Esophagus squamous epithelium (tissue), 4 donors: ENCODE measurements at regions not wholly inside any gene's neighbourhood (a gene's known extent, or its start where the extent isn't known, plus 50 kb on each side); places are given as distances from the start of the nearest gene placed in this dataset.

Experiments
- POLR2A ChIP-seq, 4 donors: fragments of 450-650 bp; IDR thresholded peaks; one replicate each; pipeline ENCODE4 v1.6.1; 2017; ENCODE audit warnings: antibody characterized with exemption in 4 of 4, mild to moderate bottlenecking in 4 of 4, moderate library complexity in 3 of 4
- TF ChIP-seq, protein P1 (sequence below), 6 experiments: fragments of 450-650 bp in 4 of 6; fragments of 200-600 bp in 2 of 6; sonication (generic) in 2 of 6; IDR thresholded peaks; one replicate each; pipeline ENCODE4 v1.5.1; 2016 to 2019; ENCODE audit warnings: antibody characterized with exemption in 6 of 6, mild to moderate bottlenecking in 4 of 6, moderate library complexity in 4 of 6

DNA sequence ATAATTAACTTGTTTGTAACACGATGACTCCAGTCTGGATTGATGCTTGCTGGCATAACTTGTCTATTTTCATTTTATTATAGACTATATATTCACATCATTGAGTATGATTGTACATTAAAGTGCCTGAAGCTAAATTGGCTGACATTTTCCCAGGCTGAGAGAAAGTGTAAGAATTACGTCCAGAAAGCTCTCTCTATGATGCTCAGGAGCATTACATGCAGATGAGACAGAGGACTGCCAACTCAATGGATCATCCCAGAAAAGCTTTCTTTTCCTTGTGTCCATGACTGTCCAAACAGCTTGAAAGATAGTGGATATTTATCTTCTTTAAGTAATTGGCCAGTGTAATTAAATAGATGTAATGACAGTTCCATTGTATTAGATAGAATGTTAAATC is 1372.2 kb upstream of the TMEFF2 start:
- TF ChIP-seq POLR2A (IDR thresholded peaks at IDR 0.05) = no peak
- TF ChIP-seq, protein P1, sequence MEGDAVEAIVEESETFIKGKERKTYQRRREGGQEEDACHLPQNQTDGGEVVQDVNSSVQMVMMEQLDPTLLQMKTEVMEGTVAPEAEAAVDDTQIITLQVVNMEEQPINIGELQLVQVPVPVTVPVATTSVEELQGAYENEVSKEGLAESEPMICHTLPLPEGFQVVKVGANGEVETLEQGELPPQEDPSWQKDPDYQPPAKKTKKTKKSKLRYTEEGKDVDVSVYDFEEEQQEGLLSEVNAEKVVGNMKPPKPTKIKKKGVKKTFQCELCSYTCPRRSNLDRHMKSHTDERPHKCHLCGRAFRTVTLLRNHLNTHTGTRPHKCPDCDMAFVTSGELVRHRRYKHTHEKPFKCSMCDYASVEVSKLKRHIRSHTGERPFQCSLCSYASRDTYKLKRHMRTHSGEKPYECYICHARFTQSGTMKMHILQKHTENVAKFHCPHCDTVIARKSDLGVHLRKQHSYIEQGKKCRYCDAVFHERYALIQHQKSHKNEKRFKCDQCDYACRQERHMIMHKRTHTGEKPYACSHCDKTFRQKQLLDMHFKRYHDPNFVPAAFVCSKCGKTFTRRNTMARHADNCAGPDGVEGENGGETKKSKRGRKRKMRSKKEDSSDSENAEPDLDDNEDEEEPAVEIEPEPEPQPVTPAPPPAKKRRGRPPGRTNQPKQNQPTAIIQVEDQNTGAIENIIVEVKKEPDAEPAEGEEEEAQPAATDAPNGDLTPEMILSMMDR (IDR thresholded peaks at IDR 0.05) = no peak
